SK-MEL-5 (cell line): ENCODE measurements at regions not wholly inside any gene's neighbourhood (a gene's known extent, or its start where the extent isn't known, plus 50 kb on each side); places are given as distances from the start of the nearest gene placed in this dataset.

Source experiments
- DNase-seq: peaks from one replicate; pipeline ENCODE4 v3.0.0-alpha.2; 2016; ENCODE audit warnings: low read depth, low spot score
- in situ Hi-C: cut with HindIII; loops from 2 replicates; pipeline ENCODE4 v1.10.0; 2016; ENCODE audit warnings: low sequenced_read_pairs, high pct_unique_total_duplicates, low pct_unique_long_range_greater_than_20kb

DNA sequence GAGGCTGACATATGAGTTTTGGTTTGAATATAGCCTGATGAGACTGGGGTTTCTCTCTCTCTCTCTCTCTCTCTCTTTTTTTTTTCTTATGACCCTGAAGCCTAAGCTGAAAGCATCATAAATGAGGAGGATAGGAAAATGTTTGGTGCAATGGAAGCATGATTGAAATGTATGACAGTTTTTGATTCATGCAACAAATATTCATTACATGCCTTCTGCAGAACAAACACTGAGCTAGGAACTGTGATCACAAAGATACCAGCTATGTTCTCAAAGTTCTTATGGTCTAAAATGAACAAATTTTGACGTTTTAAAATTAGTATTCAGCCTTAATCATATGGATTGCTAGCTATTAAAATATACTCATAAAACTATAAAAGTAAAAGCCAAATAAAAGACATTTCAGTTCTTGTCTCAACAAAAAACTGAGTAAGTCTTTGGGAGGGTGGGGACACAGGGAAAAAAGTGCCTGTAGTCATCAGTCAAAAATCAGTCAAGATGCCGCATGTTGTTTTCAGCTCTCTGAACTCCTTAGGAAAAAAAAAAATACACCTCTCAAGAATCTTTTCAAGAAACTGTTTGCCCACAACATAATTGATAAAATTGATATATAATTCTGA is 57.2 kb downstream of the NKX6-1 start:
- in situ Hi-C loops, result no loop called here

DNA sequence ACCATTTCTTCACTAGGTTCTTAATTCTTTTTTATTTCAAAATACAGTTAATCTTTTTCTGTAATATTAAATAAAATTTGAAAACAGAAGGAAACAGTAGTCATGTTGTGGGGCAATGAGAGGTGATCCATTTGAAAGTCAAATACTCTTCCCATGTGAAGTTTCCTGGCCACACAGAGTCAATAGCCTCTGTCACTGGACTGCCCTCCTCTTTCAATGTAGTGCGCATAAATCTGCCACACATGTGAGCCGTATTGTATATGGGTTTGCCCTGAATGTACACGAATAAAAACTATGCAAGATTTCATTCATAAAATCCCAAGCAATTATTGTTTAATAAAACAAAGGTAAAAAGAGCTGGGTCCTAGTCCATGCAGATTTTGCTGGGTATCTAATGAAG is 59.1 kb downstream of the NKX6-1 start:
- DNase-seq, result no peak
- in situ Hi-C loops, result no loop called here

More for the DNA sequence above, 57.2 kb downstream of the NKX6-1 start:
- DNase-seq, result no peak

DNA sequence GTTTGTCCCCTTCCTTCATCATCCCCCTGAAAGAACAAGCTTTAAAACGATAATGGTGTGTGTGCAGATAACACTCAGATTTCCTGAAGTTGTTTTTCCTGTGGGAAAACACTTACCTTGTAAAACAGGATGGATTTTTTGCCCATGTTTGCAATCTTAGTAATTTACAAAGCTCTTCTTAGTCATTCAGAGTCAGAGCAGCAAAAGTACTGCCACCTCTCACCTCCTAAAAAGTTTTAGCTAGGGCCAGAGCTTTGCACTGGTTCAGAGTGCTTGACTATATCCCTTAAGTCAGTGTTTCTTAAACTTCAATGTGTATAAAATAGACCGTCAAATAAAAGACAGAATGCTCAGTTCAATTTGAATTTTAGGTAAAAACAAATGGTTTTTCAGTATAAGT is 62.3 kb downstream of the NKX6-1 start:
- no peak for DNase-seq
- in situ Hi-C loops, result no loop called here

DNA sequence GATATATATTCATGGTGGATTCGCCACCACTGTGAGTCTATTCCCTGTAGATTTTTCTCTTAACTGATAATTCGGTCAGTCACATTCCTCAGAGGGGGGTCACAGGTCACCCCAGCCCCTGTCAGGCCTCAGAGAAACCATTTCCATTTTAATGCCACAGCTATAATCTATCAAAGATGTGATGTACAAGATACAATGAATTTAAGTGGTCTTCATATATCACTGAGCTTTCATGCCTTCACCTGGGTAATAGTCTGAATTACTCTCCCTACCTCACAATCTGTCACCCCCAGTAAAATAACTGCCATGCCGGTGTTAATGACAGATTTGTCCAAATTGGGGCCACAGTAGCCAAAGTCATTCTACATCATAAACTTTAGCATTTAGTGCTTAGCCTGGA is 64.7 kb downstream of the NKX6-1 start:
- no peak for DNase-seq
- in situ Hi-C loops, result no loop called here

DNA sequence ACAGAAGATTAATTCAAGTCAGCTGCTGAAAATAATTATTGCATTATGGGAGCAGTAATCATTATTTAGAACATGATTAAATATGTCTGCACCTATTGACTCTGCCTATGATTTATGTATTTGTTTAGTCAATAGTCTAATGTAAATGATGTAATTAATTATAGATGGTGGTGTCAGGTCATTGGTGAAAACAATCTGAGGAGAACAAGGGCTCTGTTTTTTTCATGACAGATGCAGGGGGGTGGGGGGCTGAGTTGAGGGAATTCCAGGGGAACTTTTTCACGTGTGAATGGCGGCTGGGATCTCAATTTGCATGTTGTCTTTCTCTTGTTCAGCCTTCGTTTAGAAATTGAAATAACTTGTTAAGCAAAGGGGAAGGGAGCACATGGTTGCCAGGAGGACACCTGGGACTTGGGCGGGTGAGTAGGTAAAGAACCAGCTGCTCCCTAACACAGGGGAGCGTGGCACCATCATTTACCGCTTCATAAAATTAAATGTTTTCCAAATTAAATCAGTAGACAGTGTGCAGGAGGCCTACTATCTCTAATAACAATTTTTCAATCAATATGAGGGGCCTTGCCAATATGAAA is 65.4 kb downstream of the NKX6-1 start:
- DNase-seq, result no peak
- in situ Hi-C loops, result no loop called here

DNA sequence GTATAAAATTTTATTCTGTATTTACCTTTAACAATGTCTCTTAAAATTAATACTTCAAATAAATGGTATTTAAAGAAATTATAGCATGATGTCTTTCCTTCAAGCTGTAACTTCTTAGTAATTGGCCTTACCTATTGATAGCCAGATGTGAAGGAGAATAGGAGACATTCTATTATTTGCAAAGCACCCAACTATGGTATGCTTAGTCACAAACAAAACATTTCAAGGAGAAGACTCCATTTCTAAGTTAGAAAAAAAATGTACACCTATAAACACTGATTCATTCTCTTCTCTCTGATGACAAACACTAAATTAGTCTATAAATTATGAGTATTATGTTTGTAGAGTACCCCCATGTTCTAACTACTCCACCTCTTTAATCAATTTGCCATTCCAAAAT is 66.4 kb downstream of the NKX6-1 start:
- in situ Hi-C loops, result no loop called here
- DNase-seq, result no peak

DNA sequence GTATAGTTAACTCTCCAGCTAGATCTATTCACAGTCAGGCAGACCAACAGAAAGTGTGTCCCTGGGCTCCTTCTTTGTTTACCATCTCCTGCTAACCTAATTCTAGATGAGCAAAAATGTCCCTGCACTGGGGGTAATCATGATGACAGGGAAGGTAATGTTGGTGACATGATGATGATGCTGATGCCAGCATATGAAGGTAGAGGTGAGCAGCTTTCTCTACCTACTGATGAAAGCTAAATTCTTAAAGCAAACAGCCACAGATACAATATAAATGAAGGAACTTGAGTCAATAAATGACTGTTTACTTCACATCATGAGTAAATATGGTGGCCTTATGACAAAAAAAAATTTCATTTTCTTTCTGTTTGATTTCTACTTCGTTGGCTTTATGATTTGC is 78.5 kb downstream of the NKX6-1 start:
- DNase-seq, result no peak
- in situ Hi-C loops, result no loop called here

DNA sequence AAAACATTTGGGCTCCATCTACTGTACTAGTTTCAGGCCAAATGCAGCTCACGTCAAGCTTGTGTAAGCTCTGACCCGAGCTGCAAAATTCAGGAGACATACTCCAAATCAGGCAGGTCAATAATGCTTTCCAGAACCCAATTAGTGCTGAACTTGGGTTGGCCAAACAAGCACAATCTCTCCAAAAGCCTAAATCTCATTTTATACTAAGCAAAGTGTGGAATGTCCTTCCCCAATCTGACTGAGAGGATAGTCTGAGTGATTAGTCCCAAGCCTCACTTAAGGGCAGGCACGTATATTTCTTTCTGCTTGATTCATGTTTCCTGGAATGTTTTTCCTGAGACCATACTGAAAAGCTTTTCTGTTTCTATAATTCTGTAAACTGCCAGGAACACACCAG is 79.9 kb downstream of the NKX6-1 start:
- DNase-seq, result no peak
- in situ Hi-C loops, result no loop called here

DNA sequence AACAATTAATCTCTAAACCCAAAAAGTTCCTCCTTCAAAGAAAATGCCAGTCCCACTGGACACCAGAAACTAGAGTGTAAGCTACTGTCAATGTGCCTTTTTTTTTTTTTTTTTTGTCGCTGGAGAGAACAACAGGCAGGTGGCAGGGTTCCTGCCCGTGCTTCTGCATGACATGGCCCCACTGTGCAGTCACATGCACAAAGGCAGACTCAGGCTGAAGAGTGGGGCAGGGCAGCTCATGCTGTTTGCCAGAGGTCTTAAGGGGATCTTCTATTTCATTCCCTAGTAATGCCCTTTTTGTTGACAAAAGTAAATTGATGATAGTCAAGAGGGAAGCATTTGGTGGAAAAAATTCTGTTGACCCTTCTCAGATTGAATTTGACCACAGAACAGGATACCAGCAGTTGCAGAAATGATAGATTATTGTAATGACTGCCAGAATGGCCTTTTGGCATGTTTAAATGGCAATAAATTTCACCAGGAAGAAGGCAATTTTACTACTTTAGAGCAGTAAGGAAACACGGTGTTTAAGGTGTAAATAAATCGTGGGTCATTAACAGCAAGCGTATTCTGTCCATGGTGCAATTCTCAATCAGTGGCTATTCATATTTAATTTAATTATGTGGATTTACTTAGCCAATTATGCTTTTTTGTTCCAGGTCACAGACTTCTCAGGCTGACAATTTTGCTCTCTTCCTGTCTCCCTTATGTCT is 80.9 kb downstream of the NKX6-1 start:
- in situ Hi-C loops, result no loop called here
- DNase-seq, result no peak

DNA sequence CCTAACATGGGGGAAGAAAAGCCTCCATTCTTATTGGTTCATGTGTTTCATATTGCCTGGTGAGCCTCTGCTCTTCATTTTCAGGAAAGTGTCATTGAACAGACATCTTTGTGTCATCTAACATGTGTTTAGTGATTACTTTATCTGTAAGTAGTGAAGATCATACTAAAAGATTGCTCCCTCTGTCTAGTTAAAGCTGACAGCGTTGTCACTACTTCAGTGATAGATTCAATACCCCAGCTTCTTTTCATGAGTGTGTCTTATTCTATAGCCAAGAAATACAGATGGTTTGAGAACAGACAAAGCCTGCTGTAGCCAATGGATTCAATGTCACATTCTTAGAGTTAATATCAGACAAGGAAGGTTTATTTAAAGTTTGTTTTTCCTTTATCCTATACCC is 85.1 kb downstream of the NKX6-1 start:
- DNase-seq, result no peak
- in situ Hi-C loops, result no loop called here

DNA sequence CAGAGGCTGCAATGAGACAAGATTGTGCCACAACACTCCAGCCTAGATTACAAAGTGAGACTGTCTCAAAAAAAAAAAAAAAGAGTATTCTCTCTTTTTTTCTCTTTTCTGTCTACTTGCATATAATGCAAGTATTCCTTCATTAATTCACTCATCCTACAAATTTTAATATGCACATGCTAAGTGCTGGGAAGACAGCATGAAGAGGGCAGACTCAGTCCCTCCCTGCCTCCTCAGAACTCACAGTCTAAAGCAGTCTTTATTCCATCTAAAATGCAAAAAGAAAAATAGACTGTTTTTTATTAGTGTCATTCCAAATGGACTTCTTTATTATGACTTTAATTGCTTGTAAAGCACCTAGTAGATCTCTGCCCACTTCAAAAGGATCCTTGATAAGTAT is 85.6 kb downstream of the NKX6-1 start:
- no peak for DNase-seq
- in situ Hi-C loops, result no loop called here

DNA sequence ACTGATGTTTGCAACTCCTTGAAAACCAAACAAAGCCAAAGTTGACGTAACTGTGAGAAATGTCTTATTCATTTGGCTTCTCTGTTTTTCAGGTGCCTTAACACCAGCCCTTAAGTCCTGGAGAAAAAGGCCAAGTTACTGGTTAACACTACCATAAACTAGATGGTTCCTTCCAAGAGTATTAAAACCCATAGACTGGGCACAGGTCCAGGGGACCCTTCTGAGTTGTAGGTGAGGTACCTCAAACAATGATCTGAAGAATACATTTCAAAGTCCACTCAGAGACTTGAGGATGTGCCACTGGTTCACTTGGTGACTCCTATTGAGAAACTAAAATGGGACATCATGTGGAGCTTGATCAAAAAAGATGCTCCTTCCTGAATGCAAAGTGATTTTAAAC is 87.0 kb downstream of the NKX6-1 start:
- DNase-seq, result no peak
- in situ Hi-C loops, result no loop called here

DNA sequence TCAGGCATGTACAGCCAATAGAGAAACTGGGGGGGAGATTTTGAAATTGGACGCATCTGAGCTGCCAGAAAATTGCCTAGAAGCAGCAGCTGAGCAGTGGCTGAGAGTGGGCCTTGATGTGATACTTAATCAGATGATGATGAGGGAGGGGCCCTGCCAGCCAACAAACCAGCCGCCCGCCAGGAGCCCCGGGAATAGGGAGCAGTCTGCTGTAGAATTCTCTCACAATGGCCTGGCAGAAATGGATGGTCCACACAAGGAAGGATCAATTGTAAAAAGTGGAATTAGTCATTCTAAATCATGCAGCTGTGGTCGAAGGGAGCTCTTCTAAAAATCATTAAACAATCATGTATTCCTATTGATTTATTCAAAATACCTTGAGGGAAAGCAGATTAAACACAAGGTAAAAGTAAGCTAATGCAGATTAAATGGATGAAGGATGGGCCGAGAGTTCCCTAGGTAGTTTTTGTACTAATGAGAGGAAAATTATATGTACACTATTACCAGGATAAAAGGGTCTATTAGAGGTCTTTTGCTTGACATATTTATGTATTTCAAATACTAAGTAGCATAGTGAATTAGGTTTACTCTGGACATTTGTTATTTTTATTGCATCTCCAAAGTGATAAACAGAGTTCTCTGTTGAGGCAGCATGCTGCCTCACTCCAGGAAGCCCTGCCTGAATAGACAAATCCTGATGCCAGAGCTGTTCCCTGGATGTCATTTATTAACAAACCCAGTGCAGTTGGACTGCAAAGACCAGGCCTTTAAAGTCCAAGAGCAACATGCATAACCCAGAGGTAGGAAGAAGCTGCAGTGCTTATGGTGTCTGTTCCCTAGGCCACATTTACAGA is 91.3 kb downstream of the NKX6-1 start:
- in situ Hi-C loops, result no loop called here
- no peak for DNase-seq

DNA sequence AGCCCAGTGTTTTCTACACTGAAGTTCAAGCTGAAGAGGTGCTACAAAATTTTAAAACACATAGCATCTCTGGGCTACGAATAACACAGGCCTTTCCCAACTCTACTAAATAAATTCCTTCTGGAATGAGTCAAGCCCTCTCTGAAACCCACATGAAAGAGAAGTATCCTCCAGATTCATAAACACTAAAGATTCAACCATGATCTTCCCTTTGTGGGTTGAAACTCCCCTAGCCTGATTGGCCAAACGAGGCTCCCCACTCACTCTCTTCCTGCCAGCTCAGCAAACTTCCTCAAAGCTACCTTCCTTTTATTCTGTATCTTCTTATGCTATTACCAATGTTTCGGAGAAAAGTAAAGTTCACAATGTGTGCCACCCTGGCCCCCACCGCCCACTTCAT is 95.4 kb downstream of the NKX6-1 start:
- no peak for DNase-seq
- in situ Hi-C loops, result no loop called here

DNA sequence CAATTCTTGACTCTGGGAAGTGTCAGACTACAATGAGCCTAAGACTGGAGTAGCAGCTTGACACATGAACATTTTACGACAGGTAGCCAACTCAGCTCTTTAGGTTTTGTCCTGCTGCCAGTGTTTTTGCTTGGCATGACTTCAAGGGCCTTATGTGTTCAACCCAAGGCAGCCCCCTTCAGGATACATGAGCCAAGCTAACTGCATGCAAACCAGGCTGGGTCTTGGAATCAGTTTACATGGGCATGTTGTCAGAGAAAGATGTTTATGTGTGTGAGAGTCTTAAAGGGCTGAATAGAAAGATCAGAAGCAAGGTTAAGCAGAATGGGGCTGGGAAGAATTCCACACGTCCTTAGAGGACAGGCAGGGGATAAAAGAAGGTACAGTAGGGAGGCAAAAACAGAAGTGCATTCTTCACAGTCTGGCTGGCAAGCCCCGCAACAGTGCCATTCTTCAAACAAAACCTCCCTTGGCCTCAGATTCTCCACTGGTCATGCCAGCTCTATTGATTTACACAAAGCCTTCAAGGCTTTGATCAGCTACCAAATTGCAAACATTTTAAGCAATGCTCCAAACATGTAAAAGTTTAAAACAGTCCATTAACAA is 97.3 kb downstream of the NKX6-1 start:
- in situ Hi-C loops, result no loop called here
- DNase-seq, result peak; percentile 12

DNA sequence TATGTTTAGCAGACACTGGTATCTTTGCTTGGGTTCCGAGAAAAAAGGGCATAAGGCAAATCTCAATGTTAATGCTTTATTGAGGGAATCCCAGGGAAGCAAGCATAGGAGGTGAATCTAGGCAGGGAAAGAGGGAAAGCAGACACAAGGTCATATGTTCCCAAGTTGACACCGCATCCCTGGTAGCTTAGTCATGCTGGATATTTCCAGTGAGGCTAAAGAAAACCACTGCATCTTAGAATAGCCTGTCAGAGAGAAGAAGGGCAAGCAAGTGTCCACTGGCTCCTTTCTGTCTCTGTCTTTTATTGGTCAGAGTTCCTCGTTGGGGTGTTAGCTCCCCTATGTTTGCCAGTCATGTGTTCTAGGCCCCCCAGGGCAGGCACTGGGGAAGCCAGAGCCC is 104.7 kb downstream of the NKX6-1 start:
- no peak for DNase-seq
- in situ Hi-C loops, result no loop called here

DNA sequence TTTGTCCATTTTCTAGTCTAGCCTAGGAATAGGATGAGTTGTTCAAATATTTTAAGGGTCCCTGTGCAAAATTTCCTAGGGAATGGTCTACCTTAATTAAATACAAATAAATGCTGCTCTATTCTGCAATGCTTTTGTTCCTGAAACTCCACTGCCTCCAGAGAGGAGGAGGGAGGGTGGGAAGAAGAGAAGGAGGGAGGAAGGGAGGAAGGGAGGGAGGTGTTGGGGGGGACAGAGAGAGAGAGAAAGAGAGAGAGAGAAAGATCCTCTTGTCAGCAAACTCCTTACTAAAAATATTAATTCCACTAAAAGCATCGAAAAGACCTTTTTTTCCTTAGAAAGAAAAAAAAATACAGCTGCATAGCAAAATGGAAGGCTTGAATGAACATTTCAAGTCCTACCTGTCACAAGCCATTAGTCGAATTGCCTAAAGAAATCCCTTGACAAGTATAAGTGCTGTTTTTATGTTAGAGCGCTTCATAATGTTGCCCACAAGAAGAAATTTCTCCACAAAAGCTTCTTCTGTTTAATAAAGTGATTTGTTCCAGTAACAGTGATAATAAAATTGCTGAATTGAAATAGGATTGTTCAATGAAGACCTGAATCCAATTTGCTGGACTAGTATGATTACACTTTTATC is 106.0 kb downstream of the NKX6-1 start:
- no peak for DNase-seq
- in situ Hi-C loops, result no loop called here

DNA sequence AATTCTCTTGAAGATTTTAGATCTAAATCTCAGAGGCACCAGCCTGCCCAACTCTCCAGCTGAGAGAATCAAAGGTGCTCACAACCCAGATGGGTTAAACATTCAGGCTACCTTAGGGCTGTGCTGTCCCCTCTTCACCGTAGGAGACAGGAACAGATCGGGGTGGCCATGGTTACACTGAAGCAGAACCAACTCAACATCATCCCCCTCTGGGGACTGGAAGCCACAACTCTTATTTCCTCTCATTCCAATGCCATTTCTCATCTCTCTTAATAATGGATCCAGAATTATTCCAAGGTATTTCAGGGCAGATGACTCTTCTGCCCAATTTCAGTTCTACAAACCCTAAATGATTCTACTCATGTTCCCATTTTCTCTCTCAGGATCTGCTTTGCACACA is 109.7 kb downstream of the NKX6-1 start:
- in situ Hi-C loops, result no loop called here
- DNase-seq, result no peak
